Activated CD8-positive, alpha-beta T cell treated with anti-CD3 and anti-CD28 coated beads for 36 hours (primary cell): ENCODE measurements at regions not wholly inside any gene's neighbourhood (a gene's known extent, or its start where the extent isn't known, plus 50 kb on each side); places are given as distances from the start of the nearest gene placed in this dataset.

ENCODE experiments used
- ATAC-seq: fragments of 200-7000 bp; cut with Tn5 transposase; one replicate; pipeline ENCODE4 v1.10.0; 2021; ENCODE audit warnings: mild to moderate bottlenecking, moderate library complexity
- CTCF ChIA-PET: fragments of 350-600 bp; sonication (Branson Sonifier 250); formaldehyde crosslinking; loops from one replicate; lab custom pipeline; 2021; ENCODE audit warnings: antibody characterized with exemption; lab: Charles Lee
- POLR2A ChIA-PET: fragments of 350-600 bp; sonication (Branson Sonifier 250); formaldehyde crosslinking; loops from one replicate; lab custom pipeline; 2021; ENCODE audit warnings: antibody characterized with exemption; lab: Charles Lee
- DNase-seq: peaks from one replicate; pipeline ENCODE4 v3.0.0-alpha.2; 2020
- H3K27ac Mint-ChIP-seq: one replicate; pipeline ENCODE4 v1.8.0; 2021; ENCODE audit warnings: mild to moderate bottlenecking, mixed read lengths
- H3K27me3 Mint-ChIP-seq: one replicate; pipeline ENCODE4 v1.8.0; 2021; ENCODE audit warnings: mixed read lengths
- H3K36me3 Mint-ChIP-seq: one replicate; pipeline ENCODE4 v1.8.0; 2021; ENCODE audit warnings: low read depth, mixed read lengths
- H3K4me1 Mint-ChIP-seq: one replicate; pipeline ENCODE4 v1.8.0; 2021; ENCODE audit warnings: low read depth, mixed read lengths
- H3K4me3 Mint-ChIP-seq: one replicate; pipeline ENCODE4 v1.8.0; 2021; ENCODE audit warnings: mild to moderate bottlenecking, moderate library complexity, mixed read lengths
- H3K9me3 Mint-ChIP-seq: one replicate; pipeline ENCODE4 v1.8.0; 2021; ENCODE audit warnings: mixed read lengths
- CTCF ChIP-seq: fragments of 200-600 bp; IDR thresholded peaks from one replicate; pipeline ENCODE4 v1.8.0; 2022; ENCODE audit warnings: antibody characterized with exemption, mild to moderate bottlenecking
- intact Hi-C: fragments of 100-400 bp; cut with micrococcal nuclease; formaldehyde crosslinking; loops from one replicate; pipeline ENCODE4 v1.10.0; 2022

DNA sequence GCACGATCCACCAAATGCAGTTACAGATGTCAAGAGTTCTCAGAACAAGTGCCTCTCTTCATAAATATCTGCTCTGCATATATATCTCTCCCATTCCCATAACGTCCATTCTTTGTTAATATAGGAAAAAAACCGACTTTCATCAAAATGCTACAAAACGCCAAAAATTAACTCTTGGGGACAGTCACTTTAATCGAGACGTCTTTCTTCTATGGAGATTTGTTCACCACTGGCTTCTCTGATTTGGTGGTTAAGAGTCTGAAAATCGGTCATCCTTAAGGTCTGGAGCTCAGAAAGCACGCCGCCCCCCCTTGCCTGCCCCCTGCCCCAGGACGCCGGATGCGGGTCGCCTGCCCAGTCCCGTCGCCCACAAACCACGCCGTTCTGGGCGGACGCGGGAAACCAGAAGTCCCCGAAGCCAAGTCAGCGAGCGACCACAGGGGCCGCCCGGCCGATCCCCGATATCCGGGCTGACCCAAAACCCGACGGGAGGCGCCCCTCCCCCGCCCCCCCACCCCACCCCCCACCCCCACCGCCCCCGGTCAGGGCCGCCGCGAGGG, 252.7 kb downstream of the TJP1 start:
- no peaks in the 10 kb centered on the region for H3K36me3 Mint-ChIP-seq
- DNase-seq (no peak), ATAC-seq (no peak)
- peak overlapping the region; percentile 3 for H3K4me3 Mint-ChIP-seq
- intact Hi-C loops = no loop called here
- H3K27ac Mint-ChIP-seq = no peak overlapping the region
- ChIA-PET CTCF (no interaction called here), POLR2A (no interaction called here)
- no peaks in the 10 kb centered on the region for H3K9me3 Mint-ChIP-seq
- TF ChIP-seq CTCF = no peak
- no peaks in the 10 kb centered on the region for H3K4me1 Mint-ChIP-seq
- H3K27me3 Mint-ChIP-seq = peaks cover 43% of the 10 kb centered on the region

- no peak for ATAC-seq
- ChIA-PET CTCF (no interaction called here), POLR2A (no interaction called here)
- H3K4me3 Mint-ChIP-seq = peak overlapping the region; percentile 3
- DNase-seq = no peak
- no peaks in the 10 kb centered on the region for H3K36me3 Mint-ChIP-seq
- H3K4me1 Mint-ChIP-seq = no peaks in the 10 kb centered on the region
- no peaks in the 10 kb centered on the region for H3K9me3 Mint-ChIP-seq
- H3K27ac Mint-ChIP-seq = no peak overlapping the region
- intact Hi-C loops = no loop called here
- peaks cover 39% of the 10 kb centered on the region for H3K27me3 Mint-ChIP-seq
- TF ChIP-seq CTCF = no peak
Observed at GRCh38 chr15:29568840-29569532, 253.3 kb downstream of the TJP1 start.

- peaks cover 30% of the 10 kb centered on the region for H3K27me3 Mint-ChIP-seq
- H3K27ac Mint-ChIP-seq = no peak overlapping the region
- intact Hi-C loops = no loop called here
- TF ChIP-seq CTCF = no peak
- ATAC-seq (no peak), DNase-seq (no peak)
- H3K9me3 Mint-ChIP-seq = no peaks in the 10 kb centered on the region
- ChIA-PET POLR2A (no interaction called here), CTCF (no interaction called here)
- H3K4me1 Mint-ChIP-seq = no peaks in the 10 kb centered on the region
- H3K36me3 Mint-ChIP-seq = no peaks in the 10 kb centered on the region
- H3K4me3 Mint-ChIP-seq = no peak overlapping the region
Observed at GRCh38 chr15:29567336-29567735, 254.9 kb downstream of the TJP1 start.

DNA sequence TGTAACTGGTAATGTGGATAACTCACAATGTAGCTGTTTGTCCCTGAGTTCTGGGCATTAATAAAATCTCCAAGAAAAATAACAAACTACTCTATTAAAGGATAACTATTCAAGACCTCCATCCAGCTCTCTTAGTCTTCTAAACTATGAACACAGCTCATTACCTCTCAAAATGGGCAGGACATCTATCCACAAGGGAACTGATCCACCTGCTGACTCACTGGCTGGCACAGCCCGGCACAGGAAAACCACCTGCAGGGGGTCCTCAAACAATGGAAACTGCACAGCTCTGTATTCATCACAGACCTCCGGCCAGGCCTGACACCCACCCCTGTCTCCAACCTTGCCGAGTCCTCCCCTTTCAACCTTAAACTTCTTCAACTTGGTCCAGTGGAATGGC, 255.4 kb downstream of the TJP1 start:
- Mint-ChIP-seq H3K36me3 (no peaks in the 10 kb centered on the region), H3K4me3 (no peak overlapping the region), H3K4me1 (no peaks in the 10 kb centered on the region), H3K27ac (no peak overlapping the region), H3K9me3 (no peaks in the 10 kb centered on the region), H3K27me3 (peaks cover 26% of the 10 kb centered on the region)
- intact Hi-C loops = no loop called here
- TF ChIP-seq CTCF = no peak
- CTCF ChIA-PET = no interaction called here
- ATAC-seq (no peak), DNase-seq (no peak)
- POLR2A ChIA-PET = interaction anchor here (0.6 kb wide), 1 partner anchor 39 kb away, joined by 3 read pairs; no protein-coding TSS in a partner anchor

GRCh38 chr15:29563112-29563511, 259.2 kb downstream of the TJP1 start:
- H3K9me3 Mint-ChIP-seq = no peaks in the 10 kb centered on the region
- no peak for TF ChIP-seq CTCF
- CTCF ChIA-PET = no interaction called here
- ATAC-seq (no peak), DNase-seq (no peak)
- no peaks in the 10 kb centered on the region for H3K36me3 Mint-ChIP-seq
- intact Hi-C loops = no loop called here
- no peaks in the 10 kb centered on the region for H3K4me1 Mint-ChIP-seq
- no peak overlapping the region for H3K4me3 Mint-ChIP-seq
- POLR2A ChIA-PET = no interaction called here
- no peak overlapping the region for H3K27ac Mint-ChIP-seq
- H3K27me3 Mint-ChIP-seq = peaks cover 20% of the 10 kb centered on the region
